Loucy (cell line): ENCODE measurements at regions not wholly inside any gene's neighbourhood (a gene's known extent, or its start where the extent isn't known, plus 50 kb on each side); places are given as distances from the start of the nearest gene placed in this dataset.

Experiments used
- H2AFZ ChIP-seq: fragments of 200-600 bp; sonication (generic); 2 replicates; pipeline ENCODE4 v1.6.0; 2016; ENCODE audit warnings: antibody characterized with exemption, mild to moderate bottlenecking, low read length, moderate library complexity
- H3F3A ChIP-seq: fragments of 200-600 bp; 2 replicates; pipeline ENCODE4 v1.6.0; 2016; ENCODE audit warnings: antibody characterized with exemption, low read depth, mild to moderate bottlenecking
- H3K27me3 ChIP-seq: fragments of 200-600 bp; sonication (generic); 2 replicates; pipeline ENCODE4 v1.6.1; 2014; ENCODE audit warnings: low read length, mild to moderate bottlenecking; ENCODE audit not compliant: insufficient read depth, poor library complexity, severe bottlenecking
- H3K36me3 ChIP-seq: fragments of 200-600 bp; sonication (generic); 2 replicates; pipeline ENCODE4 v1.6.1; 2016; ENCODE audit warnings: low read length; ENCODE audit not compliant: insufficient read depth
- H3K4me1 ChIP-seq: fragments of 200-600 bp; sonication (generic); 2 replicates; pipeline ENCODE4 v1.5.1; 2014; ENCODE audit warnings: low read length, mild to moderate bottlenecking; ENCODE audit not compliant: insufficient read depth, poor library complexity, severe bottlenecking
- H3K4me2 ChIP-seq: fragments of 200-600 bp; sonication (generic); 2 replicates; pipeline ENCODE4 v1.6.0; 2014; ENCODE audit warnings: antibody characterized with exemption, low read length, low read depth, mild to moderate bottlenecking; ENCODE audit not compliant: poor library complexity, severe bottlenecking
- H3K4me3 ChIP-seq: fragments of 200-600 bp; sonication (generic); 2 replicates; pipeline ENCODE4 v1.5.1; 2014; ENCODE audit warnings: low read length, mild to moderate bottlenecking, mixed read lengths; ENCODE audit not compliant: poor library complexity, severe bottlenecking
- H3K79me2 ChIP-seq: fragments of 200-600 bp; sonication (generic); 2 replicates; pipeline ENCODE4 v1.6.1; 2014; ENCODE audit warnings: low read length; ENCODE audit not compliant: insufficient read depth
- H3K9ac ChIP-seq: fragments of 200-600 bp; sonication (generic); 2 replicates; pipeline ENCODE4 v1.6.0; 2014; ENCODE audit warnings: mild to moderate bottlenecking, low read depth, low read length, moderate library complexity; ENCODE audit not compliant: poor library complexity, severe bottlenecking
- H3K9me2 ChIP-seq: fragments of 200-600 bp; sonication (generic); replicated peaks from 2 replicates; pipeline ENCODE4 v1.6.1; 2016; ENCODE audit warnings: low read depth, low read length, mixed read lengths
- H3K9me3 ChIP-seq: fragments of 200-600 bp; sonication (generic); 2 replicates; pipeline ENCODE4 v1.6.1; 2014; ENCODE audit warnings: mild to moderate bottlenecking, antibody characterized with exemption, low read length, low read depth; ENCODE audit not compliant: insufficient read depth
- H4K20me1 ChIP-seq: fragments of 200-600 bp; sonication (generic); 2 replicates; pipeline ENCODE4 v1.6.0; 2014; ENCODE audit warnings: antibody characterized with exemption, low read length, mild to moderate bottlenecking; ENCODE audit not compliant: insufficient read depth, poor library complexity, severe bottlenecking
- CTCF ChIP-seq: fragments of 200-600 bp; sonication (generic); conservative IDR thresholded peaks from 2 replicates; pipeline ENCODE4 v1.5.1; 2014; ENCODE audit warnings: mild to moderate bottlenecking, antibody characterized with exemption, low read length
- EZH2phosphoT487 ChIP-seq: fragments of 200-600 bp; IDR thresholded peaks from 2 replicates; pipeline ENCODE4 v1.6.1; 2018; ENCODE audit warnings: antibody characterized with exemption, mild to moderate bottlenecking, moderate library complexity, borderline replicate concordance

DNA sequence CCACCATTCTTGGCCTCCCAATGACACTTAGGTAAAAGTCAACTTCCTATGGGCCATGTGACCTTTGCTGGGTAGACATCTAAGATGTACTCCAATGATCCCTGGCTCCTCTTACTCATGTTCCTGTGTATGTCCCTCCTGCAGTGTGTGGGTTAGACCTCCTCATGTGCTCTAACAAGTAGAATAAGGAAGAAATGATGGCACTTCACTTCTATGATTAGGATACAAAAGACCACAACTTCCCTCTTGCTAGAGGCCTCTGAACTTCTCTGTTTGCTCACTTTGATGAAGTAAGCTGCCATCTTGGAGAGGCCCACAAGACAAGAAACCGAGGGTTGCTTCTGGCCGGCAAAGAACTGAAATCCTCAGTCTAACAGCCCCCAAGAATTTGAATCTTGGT is 131.8 kb downstream of the TAF11L14 start:
- Histone ChIP-seq H3K27me3 (no peaks in the 10 kb centered on the region), H2AFZ (no peak overlapping the region), H3K36me3 (no peaks in the 10 kb centered on the region), H4K20me1 (no peaks in the 10 kb centered on the region), H3K79me2 (no peaks in the 10 kb centered on the region), H3K4me3 (no peak overlapping the region), H3K9me3 (no peaks in the 10 kb centered on the region), H3K9me2 (no peaks in the 10 kb centered on the region), H3K4me1 (no peaks in the 10 kb centered on the region), H3K4me2 (no peak overlapping the region), H3F3A (no peaks in the 10 kb centered on the region), H3K9ac (no peak overlapping the region)
- TF ChIP-seq CTCF (no peak), EZH2phosphoT487 (no peak)

- no peaks in the 10 kb centered on the region for H3F3A ChIP-seq
- TF ChIP-seq CTCF (no peak), EZH2phosphoT487 (no peak)
- no peaks in the 10 kb centered on the region for H3K9me2 ChIP-seq
- H3K9ac ChIP-seq, result no peak overlapping the region
- no peak overlapping the region for H3K4me3 ChIP-seq
- H3K79me2 ChIP-seq, result no peaks in the 10 kb centered on the region
- no peaks in the 10 kb centered on the region for H3K36me3 ChIP-seq
- no peak overlapping the region for H2AFZ ChIP-seq
- no peaks in the 10 kb centered on the region for H4K20me1 ChIP-seq
- H3K9me3 ChIP-seq, result no peaks in the 10 kb centered on the region
- no peaks in the 10 kb centered on the region for H3K4me1 ChIP-seq
- no peak overlapping the region for H3K4me2 ChIP-seq
- no peaks in the 10 kb centered on the region for H3K27me3 ChIP-seq
Observed at GRCh38 chr5:17769277-17769676, 135.0 kb downstream of the TAF11L14 start.

- Histone ChIP-seq H3K9me2 (no peaks in the 10 kb centered on the region), H3K27me3 (no peaks in the 10 kb centered on the region), H3K4me2 (no peak overlapping the region), H3K4me1 (no peaks in the 10 kb centered on the region), H4K20me1 (no peaks in the 10 kb centered on the region), H3K36me3 (no peaks in the 10 kb centered on the region), H3K79me2 (no peaks in the 10 kb centered on the region), H2AFZ (no peak overlapping the region), H3K9ac (no peak overlapping the region), H3F3A (no peaks in the 10 kb centered on the region), H3K4me3 (no peak overlapping the region), H3K9me3 (no peaks in the 10 kb centered on the region)
- TF ChIP-seq CTCF, result no peak
- no peak for TF ChIP-seq EZH2phosphoT487
Observed at GRCh38 chr5:17772232-17772631, 138.0 kb downstream of the TAF11L14 start.
